DOHH2 (cell line): ENCODE measurements at regions not wholly inside any gene's neighbourhood (a gene's known extent, or its start where the extent isn't known, plus 50 kb on each side); places are given as distances from the start of the nearest gene placed in this dataset.

Source experiments
- H3F3A ChIP-seq: fragments of 200-600 bp; sonication (generic), shearing (Covaris generic); 2 replicates; pipeline ENCODE4 v1.6.0; 2016; ENCODE audit warnings: antibody characterized with exemption, mild to moderate bottlenecking; ENCODE audit not compliant: control insufficient read depth, insufficient read depth
- H3K27ac ChIP-seq: fragments of 200-600 bp; sonication (generic); 2 replicates; pipeline ENCODE4 v1.5.1; 2014; ENCODE audit warnings: low read depth, mild to moderate bottlenecking, low read length, moderate library complexity
- H3K27me3 ChIP-seq: fragments of 200-600 bp; sonication (generic); 2 replicates; pipeline ENCODE4 v1.6.1; 2014; ENCODE audit warnings: mild to moderate bottlenecking, low read length, mixed read lengths; ENCODE audit not compliant: control insufficient read depth
- H3K36me3 ChIP-seq: fragments of 200-600 bp; sonication (generic); 2 replicates; pipeline ENCODE4 v1.6.1; 2014; ENCODE audit warnings: mild to moderate bottlenecking, low read length, moderate library complexity, mixed read lengths; ENCODE audit not compliant: control insufficient read depth
- H3K4me1 ChIP-seq: fragments of 200-600 bp; sonication (generic); 2 replicates; pipeline ENCODE4 v1.6.1; 2014; ENCODE audit warnings: mild to moderate bottlenecking, low read length, mixed read lengths; ENCODE audit not compliant: control insufficient read depth
- H3K4me2 ChIP-seq: fragments of 200-600 bp; sonication (generic); 2 replicates; pipeline ENCODE4 v1.6.0; 2014; ENCODE audit warnings: mild to moderate bottlenecking, low read length, moderate library complexity
- H3K4me3 ChIP-seq: fragments of 200-600 bp; sonication (generic); 2 replicates; pipeline ENCODE4 v1.5.1; 2014; ENCODE audit warnings: mild to moderate bottlenecking, low read length, mixed read lengths
- H3K79me2 ChIP-seq: fragments of 200-600 bp; sonication (generic); 2 replicates; pipeline ENCODE4 v1.6.1; 2014; ENCODE audit warnings: mild to moderate bottlenecking, low read length, mixed read lengths; ENCODE audit not compliant: control insufficient read depth
- H3K9me2 ChIP-seq: fragments of 200-600 bp; sonication (generic); replicated peaks from 2 replicates; pipeline ENCODE4 v1.6.1; 2014; ENCODE audit warnings: mild to moderate bottlenecking, low read length, mixed read lengths; ENCODE audit not compliant: control insufficient read depth
- H3K9me3 ChIP-seq: fragments of 200-600 bp; sonication (generic); 2 replicates; pipeline ENCODE4 v1.6.1; 2014; ENCODE audit warnings: antibody characterized with exemption, low read length, mixed read lengths; ENCODE audit not compliant: control insufficient read depth, insufficient read depth
- H4K20me1 ChIP-seq: fragments of 200-600 bp; sonication (generic); 2 replicates; pipeline ENCODE4 v1.6.0; 2014; ENCODE audit warnings: low read depth, mild to moderate bottlenecking, antibody characterized with exemption, low read length, moderate library complexity; ENCODE audit not compliant: control insufficient read depth, insufficient read depth
- CTCF ChIP-seq: fragments of 200-600 bp; sonication (generic); IDR thresholded peaks from one replicate; pipeline ENCODE4 v1.5.1; 2014; ENCODE audit warnings: antibody characterized with exemption, mild to moderate bottlenecking, low read depth, low read length; ENCODE audit not compliant: poor library complexity, severe bottlenecking
- EZH2phosphoT487 ChIP-seq: fragments of 200-600 bp; sonication (generic); IDR thresholded peaks from 2 replicates; pipeline ENCODE4 v1.6.1; 2017; ENCODE audit warnings: borderline replicate concordance, mild to moderate bottlenecking, antibody characterized with exemption, low read length, moderate library complexity, mixed read lengths

GRCh38 chr3:104132566-104133403 lies 1233.9 kb upstream of the ALCAM start:
- H3K4me3 ChIP-seq: no peak overlapping the region
- no peaks in the 10 kb centered on the region for H3K79me2 ChIP-seq
- no peaks in the 10 kb centered on the region for H3F3A ChIP-seq
- no peaks in the 10 kb centered on the region for H3K4me1 ChIP-seq
- TF ChIP-seq EZH2phosphoT487 (no peak), CTCF (no peak)
- H3K4me2 ChIP-seq: no peak overlapping the region
- no peaks in the 10 kb centered on the region for H3K27me3 ChIP-seq
- no peaks in the 10 kb centered on the region for H3K9me2 ChIP-seq
- no peaks in the 10 kb centered on the region for H3K9me3 ChIP-seq
- H3K36me3 ChIP-seq: no peaks in the 10 kb centered on the region
- no peaks in the 10 kb centered on the region for H4K20me1 ChIP-seq
- no peak overlapping the region for H3K27ac ChIP-seq

- Histone ChIP-seq H3K9me3 (no peaks in the 10 kb centered on the region), H4K20me1 (no peaks in the 10 kb centered on the region), H3K9me2 (no peaks in the 10 kb centered on the region), H3F3A (no peaks in the 10 kb centered on the region), H3K36me3 (no peaks in the 10 kb centered on the region), H3K79me2 (no peaks in the 10 kb centered on the region), H3K4me1 (no peaks in the 10 kb centered on the region), H3K27me3 (no peaks in the 10 kb centered on the region), H3K4me3 (no peak overlapping the region), H3K4me2 (no peak overlapping the region), H3K27ac (no peak overlapping the region)
- no peak for TF ChIP-seq CTCF
- TF ChIP-seq EZH2phosphoT487: no peak
Observed at GRCh38 chr3:104133630-104134029, 1233.1 kb upstream of the ALCAM start.

GRCh38 chr3:104137116-104137515 lies 1229.6 kb upstream of the ALCAM start:
- Histone ChIP-seq H3K9me3 (no peaks in the 10 kb centered on the region), H3K27ac (no peak overlapping the region), H3K36me3 (no peaks in the 10 kb centered on the region), H3K4me1 (no peaks in the 10 kb centered on the region), H3K79me2 (no peaks in the 10 kb centered on the region), H3K9me2 (no peaks in the 10 kb centered on the region), H3F3A (no peaks in the 10 kb centered on the region), H3K4me2 (no peak overlapping the region), H3K4me3 (no peak overlapping the region), H4K20me1 (no peaks in the 10 kb centered on the region), H3K27me3 (no peaks in the 10 kb centered on the region)
- TF ChIP-seq CTCF (no peak), EZH2phosphoT487 (no peak)
